K562 (cell line): ENCODE measurements at regions not wholly inside any gene's neighbourhood (a gene's known extent, or its start where the extent isn't known, plus 50 kb on each side); places are given as distances from the start of the nearest gene placed in this dataset.

Source experiments
- CREB1 ChIP-seq, 2 experiments: sonication (generic) in 1 of 2; formaldehyde crosslinking in 1 of 2; IDR thresholded peaks; 2 replicates each; pipeline versions ENCODE4 v1.6.1 to v1.8.0; 2012 to 2022; ENCODE audit warnings: inconsistent platforms in 1 of 2, mild to moderate bottlenecking in 1 of 2, missing genetic modification reagents in 1 of 2, moderate library complexity in 1 of 2
- NFE2 ChIP-seq: IDR thresholded peaks from 2 replicates; pipeline ENCODE4 v1.6.1; 2014; ENCODE audit warnings: antibody characterized with exemption, low read depth
- NFRKB ChIP-seq: fragments of 450-650 bp; IDR thresholded peaks from 2 replicates; pipeline ENCODE4 v1.6.1; 2016; ENCODE audit warnings: low read depth
- TAF7 ChIP-seq: fragments of 450-650 bp; IDR thresholded peaks from 2 replicates; pipeline ENCODE4 v1.6.1; 2016; ENCODE audit warnings: missing genetic modification characterization, missing compliant biosample characterization

GRCh38 chr15:69767191-69767590, 314.6 kb downstream of the RPLP1 start:
- TF ChIP-seq TAF7 (tag) (no peak), NFE2 (no peak), CREB1 (IDR thresholded peaks at IDR 0.05) (no peak), CREB1 (CRISPR knock-in tag; IDR thresholded peaks at IDR 0.05) (no peak), NFRKB (no peak)
